LNCAP (cell line): ENCODE measurements at regions not wholly inside any gene's neighbourhood (a gene's known extent, or its start where the extent isn't known, plus 50 kb on each side); places are given as distances from the start of the nearest gene placed in this dataset.

Source experiments
- CTCF ChIP-seq: fragments of 450-650 bp; IDR thresholded peaks from 2 replicates; pipeline ENCODE4 v1.5.1; 2017; ENCODE audit warnings: mild to moderate bottlenecking

GRCh38 chr4:189660722-189661360 lies 279.8 kb upstream of the FRG1 start:
- TF ChIP-seq CTCF, result no peak

DNA sequence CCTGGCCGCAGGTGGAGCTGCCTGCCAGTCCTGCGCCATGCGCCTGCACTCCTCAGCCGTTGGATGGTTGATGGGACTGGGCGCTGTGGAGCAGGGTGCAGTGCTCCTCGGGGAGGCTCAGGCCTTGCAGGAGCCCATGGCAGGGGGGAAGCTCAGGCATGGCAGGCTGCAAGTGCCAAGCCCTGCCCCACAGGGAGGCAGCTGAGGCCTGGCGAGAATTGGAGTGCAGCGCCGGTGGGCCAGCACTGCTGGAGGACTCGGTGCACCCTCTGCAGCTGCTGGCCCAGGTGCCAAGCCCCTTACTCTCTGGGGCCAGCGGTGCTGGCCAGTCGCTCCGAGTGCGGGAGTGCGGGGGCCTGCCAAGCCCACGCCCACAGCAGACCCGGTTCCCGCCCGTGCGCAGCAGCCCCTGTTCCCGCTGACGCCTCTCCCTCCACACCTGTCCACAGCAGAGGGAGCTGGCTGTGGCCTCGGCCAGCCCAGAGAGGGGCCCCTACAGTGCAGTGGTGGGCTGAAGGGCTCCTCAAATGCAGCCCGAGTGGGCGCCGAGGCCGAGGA lies 275.9 kb upstream of the FRG1 start:
- TF ChIP-seq CTCF, result no peak

DNA sequence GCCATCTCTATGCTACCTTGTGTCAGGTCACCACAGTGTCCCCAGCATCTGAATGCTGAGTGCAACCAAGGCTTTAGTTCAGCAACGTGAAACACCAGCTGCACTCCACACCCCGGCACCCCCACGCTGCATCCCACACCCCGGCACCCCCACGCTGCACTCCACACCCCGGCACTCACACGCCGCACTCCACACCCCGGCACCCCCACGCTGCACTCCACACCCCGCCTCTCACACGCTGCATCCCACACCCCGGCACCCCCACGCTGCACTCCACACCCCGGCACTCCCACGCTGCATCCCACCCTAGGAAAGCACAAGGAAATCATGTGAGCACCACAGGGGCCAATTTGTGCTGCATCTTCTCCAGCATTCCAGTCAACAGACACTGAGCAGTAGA lies 199.8 kb upstream of the FRG1 start:
- no peak for TF ChIP-seq CTCF

DNA sequence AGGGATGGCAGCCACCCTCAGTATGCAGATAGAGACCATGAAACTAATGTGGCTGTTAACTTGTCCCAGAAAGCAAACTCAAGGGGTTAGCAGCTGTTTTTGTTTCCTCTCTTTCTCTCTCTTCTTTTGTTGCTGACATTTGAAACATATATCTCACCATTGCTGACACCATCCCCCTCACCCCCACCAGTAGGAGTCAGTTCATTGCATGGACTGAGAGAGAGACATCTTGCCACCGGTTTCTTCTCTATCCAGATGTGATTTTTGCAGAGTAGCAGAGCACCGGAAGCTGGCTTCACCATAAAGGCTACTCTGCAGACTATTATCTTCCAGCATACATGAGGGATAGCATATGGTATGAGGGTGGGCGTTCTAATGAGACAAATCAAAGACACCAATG lies 177.1 kb upstream of the FRG1 start:
- TF ChIP-seq CTCF, result no peak

GRCh38 chr4:189765301-189765700 lies 175.4 kb upstream of the FRG1 start:
- TF ChIP-seq CTCF, result no peak

DNA sequence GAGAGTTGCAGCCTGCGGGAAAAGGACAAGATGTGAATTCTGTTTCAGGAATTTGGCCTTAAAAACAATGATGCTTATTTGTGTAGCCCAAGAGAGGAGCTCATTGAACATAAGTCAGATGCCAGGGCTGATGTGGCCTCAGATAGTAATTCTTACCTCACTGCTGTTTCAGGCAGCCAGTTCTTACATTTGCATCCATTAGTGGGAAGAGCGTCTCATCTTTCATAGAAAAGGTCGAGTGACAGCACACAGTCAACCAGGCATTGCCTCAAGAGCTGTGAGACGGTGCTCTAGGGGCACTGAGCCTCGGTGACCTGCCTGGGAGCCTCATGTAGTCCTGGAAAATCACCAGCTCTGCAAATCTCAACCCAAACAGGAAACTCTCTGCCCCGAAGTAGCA lies 174.9 kb upstream of the FRG1 start:
- TF ChIP-seq CTCF, result no peak

GRCh38 chr4:189767941-189768340 lies 172.7 kb upstream of the FRG1 start:
- no peak for TF ChIP-seq CTCF

DNA sequence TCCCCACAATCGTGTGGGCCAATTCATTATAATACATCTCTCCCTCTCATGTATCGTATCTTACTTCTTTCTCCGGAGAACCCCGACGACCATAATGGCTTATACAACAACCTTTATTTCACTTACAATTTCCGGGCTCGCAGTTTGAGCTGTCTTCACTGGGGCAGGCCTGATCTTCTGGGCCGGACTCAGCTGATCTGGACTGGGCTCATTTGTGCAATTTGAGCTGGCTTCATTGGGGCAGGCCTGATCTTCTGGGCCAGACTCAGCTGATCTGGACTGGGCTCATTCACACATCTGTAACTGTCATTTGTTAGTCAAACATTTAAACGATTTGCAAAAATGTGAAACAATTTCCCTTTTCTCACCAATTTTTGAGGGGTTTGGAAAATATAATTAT lies 171.5 kb upstream of the FRG1 start:
- no peak for TF ChIP-seq CTCF
